Breast epithelium (tissue), 3 donors: ENCODE measurements at regions not wholly inside any gene's neighbourhood (a gene's known extent, or its start where the extent isn't known, plus 50 kb on each side); places are given as distances from the start of the nearest gene placed in this dataset.

Source experiments
- CTCF ChIP-seq, 3 donors: fragments of 450-650 bp; IDR thresholded peaks; one replicate each; pipeline ENCODE4 v1.5.1; 2016 to 2017; ENCODE audit warnings: antibody characterized with exemption in 3 of 3, mild to moderate bottlenecking in 3 of 3, moderate library complexity in 3 of 3
- POLR2A ChIP-seq: fragments of 450-650 bp; IDR thresholded peaks from one replicate; pipeline ENCODE4 v1.6.1; 2016; ENCODE audit warnings: antibody characterized with exemption, mild to moderate bottlenecking, moderate library complexity
- POLR2AphosphoS5 ChIP-seq, 3 donors: sonication (generic); formaldehyde crosslinking; IDR thresholded peaks; one replicate each; pipeline ENCODE4 v1.6.1; 2017; ENCODE audit warnings: antibody characterized with exemption in 3 of 3

- TF ChIP-seq CTCF (IDR thresholded peaks at IDR 0.05), result no peak
- TF ChIP-seq POLR2A, result no peak
- no peak for TF ChIP-seq POLR2AphosphoS5 (IDR thresholded peaks at IDR 0.05)
Observed at GRCh38 chr5:171697221-171698102, 88.2 kb upstream of the SMIM23 start.
